HG03571 (cell line): ENCODE measurements at regions not wholly inside any gene's neighbourhood (a gene's known extent, or its start where the extent isn't known, plus 50 kb on each side); places are given as distances from the start of the nearest gene placed in this dataset.
"Not testable (repeated sequence)": the region's sequence is repeated elsewhere in the genome, so short reads cannot be mapped to it uniquely, and the experiment has no call there.

ENCODE experiments used
- ATAC-seq: cut with Tn5 transposase; IDR thresholded peaks from one replicate; pipeline ENCODE4 v1.9.1; 2021; ENCODE audit not compliant: unreplicated experiment

DNA sequence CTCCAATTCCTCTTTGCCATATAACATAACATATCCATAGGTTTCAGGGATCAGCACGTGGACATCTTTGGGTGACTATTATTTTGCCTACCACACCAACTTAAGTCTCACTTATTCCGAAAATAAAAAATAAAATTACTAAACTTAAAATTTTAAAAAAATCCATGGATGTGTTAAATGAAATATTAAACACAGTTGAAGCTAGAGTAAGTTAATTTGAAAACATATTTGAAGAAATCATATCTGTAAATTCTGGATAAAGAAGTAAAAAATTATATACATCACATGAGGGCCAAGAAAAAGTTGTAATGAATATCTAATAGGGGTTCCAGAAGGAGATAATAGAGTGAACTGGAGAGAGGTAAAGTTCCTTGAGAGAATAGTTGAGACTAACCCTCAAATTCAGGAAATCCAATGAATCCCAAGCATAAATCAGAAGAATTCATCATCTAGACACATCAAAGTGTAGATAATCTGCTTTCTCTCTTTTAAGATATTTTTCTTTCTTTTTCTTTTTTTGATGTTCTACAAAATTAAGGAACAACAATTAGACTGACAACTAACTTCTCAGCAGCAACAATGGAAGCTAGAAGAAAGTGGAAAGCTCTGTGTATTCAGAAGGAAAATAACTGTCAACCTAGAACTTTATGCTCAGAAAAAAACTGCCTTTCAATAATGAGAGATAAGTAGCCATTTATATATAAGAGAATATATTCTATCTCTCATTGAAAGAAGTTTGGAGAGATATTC is 147.4 kb downstream of the ABHD5 start:
- no peak for ATAC-seq

GRCh38 chr3:43838877-43839276 is 148.1 kb downstream of the ABHD5 start:
- no peak for ATAC-seq

DNA sequence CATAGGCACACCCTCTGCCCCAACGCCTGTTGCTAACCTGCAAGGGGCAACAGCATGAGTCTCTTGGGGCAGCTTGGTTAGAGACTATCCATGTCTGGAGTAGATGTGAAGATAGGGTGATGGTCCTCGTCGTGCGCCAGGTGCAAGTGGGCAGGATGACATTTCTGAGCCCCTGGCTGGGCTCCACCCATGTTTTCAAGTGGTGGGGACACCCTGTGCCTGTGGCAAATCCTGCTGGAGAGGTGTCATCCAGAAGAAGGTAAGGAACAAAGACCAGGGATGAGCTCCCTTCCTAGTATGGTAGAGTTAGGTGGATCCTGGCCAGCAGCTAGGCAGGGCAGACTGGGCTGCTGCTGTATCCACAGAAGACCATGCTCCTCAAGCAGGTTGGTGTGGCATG is 152.6 kb downstream of the ABHD5 start:
- no peak for ATAC-seq

- ATAC-seq: no peak
These were observed 154.0 kb downstream of the ABHD5 start for GRCh38 chr3:43844757-43845156.

DNA sequence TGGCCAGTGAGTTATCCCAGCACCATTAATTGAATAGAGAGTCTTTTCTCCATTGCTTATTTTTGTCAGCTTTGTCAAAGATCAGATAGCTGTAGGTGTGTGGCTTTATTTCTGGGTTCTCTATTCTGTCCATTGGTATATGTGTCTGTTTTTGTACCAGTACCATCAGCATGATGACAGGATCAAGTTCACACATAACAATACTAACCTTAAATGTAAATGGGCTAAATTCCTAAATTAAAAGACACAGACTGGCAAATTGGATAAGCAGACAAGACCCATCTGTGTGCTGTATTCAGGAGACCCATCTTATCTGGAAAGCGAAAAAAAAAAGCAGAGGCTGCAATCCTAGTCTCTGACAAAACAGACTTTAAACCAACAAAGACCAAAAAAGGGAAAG is 154.8 kb downstream of the ABHD5 start:
- not testable (repeated sequence) for ATAC-seq

DNA sequence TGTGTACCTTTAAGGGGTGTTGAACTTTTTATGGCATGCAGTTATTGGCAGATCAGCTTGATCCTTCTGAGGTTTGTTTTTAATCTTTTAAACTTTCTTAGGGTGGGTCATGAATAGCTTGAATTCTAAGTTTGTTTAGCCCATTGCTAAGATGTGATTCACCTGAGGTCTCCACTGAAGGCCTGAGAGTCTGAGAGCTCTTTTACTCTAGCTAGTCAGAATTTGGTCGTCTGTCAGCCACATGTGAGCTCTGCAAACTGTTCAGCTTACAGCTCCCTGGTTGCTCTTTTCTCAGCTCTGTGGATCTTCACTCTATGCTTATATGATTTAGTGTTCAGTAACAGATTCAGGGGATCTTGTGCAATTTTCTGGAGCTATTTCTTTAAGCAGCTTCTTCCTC is 161.3 kb downstream of the ABHD5 start:
- no peak for ATAC-seq

- no peak for ATAC-seq
These were observed 163.5 kb downstream of the ABHD5 start for GRCh38 chr3:43854283-43854682.

DNA sequence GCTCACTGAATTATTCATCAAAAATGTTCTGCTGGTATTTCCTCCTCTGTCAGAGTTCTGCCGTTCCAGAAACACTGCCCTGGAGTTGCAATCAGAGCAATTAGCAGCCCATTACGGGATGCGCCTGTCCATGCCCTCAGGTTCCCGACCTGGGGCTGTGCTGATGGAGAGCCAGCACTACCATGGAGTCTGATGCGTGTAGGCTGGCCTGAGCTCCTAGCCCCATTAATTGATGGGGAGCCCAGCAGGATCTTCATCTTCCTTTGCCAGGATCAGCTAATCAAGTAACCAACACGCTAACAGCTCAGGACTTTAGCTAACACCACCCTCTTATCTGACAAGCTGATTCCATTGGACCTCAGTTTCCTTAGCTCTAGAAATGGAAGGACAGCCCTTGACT is 164.2 kb downstream of the ABHD5 start:
- no peak for ATAC-seq

DNA sequence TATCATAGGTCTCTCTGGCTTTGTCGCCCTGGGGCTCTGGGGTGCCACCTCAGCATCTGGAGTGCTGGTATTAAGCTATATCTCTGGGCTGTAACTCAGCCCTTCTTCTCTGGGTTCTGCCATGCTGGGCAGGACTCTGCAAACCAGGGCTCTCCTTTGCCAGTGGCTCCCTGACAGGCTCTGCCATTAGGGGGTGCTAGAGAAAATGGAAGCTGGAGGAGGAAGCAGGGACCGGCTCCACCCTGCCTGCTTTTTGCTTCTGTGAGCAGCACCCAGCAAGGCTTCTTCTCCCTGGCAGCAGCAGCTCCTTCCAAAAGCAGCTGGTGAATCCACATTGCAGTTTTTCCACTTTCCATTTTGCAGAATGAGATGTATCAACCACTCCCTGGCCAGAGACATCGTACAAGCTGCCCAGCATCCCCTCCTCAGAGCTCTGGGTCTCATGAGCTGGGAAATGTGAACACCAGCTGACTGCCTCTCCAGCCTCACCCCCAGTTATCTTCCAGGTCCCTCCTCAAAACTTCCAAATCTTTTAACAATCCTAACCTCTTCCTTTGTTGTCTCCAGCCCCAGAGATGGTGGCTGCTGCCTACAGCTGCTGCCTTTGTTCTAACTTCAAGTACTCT is 165.0 kb downstream of the ABHD5 start:
- ATAC-seq: peak; percentile 51

- no peak for ATAC-seq
These were observed 165.6 kb downstream of the ABHD5 start for GRCh38 chr3:43856351-43856750.

DNA sequence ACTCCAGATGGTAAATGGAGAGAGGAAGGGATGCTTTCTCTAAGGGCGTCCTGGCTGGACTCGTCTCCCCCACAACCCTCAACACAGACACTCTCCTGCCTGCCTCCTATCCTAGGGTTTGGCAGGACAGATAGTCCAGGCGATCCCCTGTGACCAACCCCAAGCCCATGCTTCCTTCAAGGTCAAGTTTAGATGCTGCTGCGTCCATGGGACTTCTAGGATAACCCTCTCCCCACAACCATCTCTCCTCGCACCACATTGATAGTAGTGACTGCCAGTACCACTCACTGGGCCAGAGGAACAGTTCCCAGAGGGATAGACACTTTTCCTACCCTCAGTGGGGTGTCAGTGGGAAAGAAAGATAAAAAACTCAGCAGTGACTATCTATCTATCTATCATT is 166.0 kb downstream of the ABHD5 start:
- no peak for ATAC-seq

GRCh38 chr3:43857361-43858293 is 166.9 kb downstream of the ABHD5 start:
- no peak for ATAC-seq

GRCh38 chr3:43858294-43858701 is 167.6 kb downstream of the ABHD5 start:
- no peak for ATAC-seq

- ATAC-seq: no peak
These were observed 169.0 kb downstream of the ABHD5 start for GRCh38 chr3:43859766-43860165.

DNA sequence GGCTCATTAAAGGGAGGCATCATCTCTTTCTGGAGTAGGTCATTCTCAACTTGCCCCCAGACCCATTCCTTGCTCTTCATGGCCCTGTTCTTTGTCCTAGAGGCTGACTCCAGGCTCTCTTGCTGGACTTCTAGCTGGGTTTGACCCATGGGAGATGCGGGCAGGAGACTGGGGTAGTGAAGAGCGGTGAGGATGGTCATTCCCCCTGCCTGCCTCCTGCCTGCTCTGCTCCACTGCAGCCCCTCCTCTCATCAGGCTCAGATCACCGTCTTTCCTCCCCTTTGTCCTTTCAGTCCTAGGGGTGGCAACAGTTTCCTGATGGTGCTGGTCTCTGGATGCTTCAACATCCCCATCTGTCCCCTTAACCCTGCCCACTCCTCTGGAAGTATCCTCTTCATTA is 170.9 kb downstream of the ABHD5 start:
- ATAC-seq: no peak

GRCh38 chr3:43862470-43862869 is 171.7 kb downstream of the ABHD5 start:
- no peak for ATAC-seq

DNA sequence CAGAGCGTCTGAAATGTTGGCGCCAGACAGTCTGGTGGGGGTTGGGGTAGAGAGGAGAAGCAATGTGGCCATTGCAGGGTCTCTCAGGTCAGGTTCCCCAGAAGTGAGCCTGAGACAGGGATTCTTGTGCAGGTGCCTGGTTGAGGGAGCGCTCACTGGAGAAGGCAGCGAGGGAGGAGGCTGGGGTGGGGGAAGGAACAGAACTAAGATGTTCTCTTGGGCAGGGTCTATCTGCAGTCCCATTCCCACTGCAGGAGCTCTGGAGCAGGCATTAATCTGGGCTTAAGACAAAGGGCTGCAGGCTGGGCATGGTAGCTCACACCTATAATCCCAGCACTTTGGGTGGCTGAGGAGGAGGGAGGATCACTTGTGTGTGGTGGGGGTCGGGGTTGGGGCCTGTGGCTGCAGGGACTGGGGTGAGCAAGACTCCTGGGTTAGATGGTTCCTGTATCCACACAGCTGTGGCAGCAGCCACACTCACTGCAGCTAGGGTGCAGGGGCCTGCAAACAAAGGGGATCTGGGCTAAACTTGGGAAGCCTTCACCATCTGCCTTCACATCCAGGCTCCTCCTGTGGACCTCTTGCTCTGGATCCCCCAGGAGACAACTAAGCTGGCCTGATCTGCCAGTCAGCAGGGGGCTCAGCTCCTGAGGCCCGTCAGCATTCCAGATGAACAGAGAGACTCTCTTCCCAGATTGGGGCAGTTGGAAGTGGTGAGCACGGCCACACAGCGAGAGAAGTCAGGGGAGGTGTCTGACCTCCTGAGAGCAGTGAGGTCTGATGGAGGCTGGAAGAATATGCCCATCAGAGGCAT is 172.5 kb downstream of the ABHD5 start:
- no peak for ATAC-seq

- ATAC-seq: no peak
These were observed 173.5 kb downstream of the ABHD5 start for GRCh38 chr3:43863966-43864933.

DNA sequence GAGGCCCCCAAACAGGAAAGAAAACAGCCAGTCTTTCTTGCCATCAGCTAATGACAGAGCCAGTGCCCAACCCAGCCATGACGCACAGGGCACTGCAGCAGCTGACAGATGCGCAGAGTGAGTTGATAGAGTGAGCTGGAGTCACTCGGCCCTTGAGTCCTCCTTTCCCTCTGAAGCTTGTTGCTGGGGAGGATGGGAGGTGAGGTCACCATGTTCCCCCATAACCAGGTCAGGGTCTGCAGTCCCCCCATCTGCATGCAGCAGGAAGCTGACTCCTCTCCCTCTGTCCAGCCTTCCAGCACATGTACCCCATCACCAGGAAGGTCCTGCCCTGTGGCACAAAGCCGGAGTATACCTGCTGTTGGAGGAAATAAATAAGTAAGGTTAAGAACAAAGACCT is 174.6 kb downstream of the ABHD5 start:
- no peak for ATAC-seq
